RWPE1 (cell line): ENCODE measurements at regions not wholly inside any gene's neighbourhood (a gene's known extent, or its start where the extent isn't known, plus 50 kb on each side); places are given as distances from the start of the nearest gene placed in this dataset.

ENCODE experiments used
- CTCF ChIA-PET: fragments of 350-600 bp; sonication (Branson Sonifier 250); formaldehyde crosslinking; extraction: SDS; loops from one replicate; lab custom pipeline; 2021; lab: Yijun Ruan, JAX
- POLR2A ChIA-PET: fragments of 400-600 bp; formaldehyde crosslinking; extraction: SDS; loops from one replicate; lab custom pipeline; 2020; ENCODE audit warnings: antibody characterized with exemption; ENCODE audit not compliant: low non-redundant PET; lab: Yijun Ruan, JAX
- DNase-seq: peaks from one replicate; pipeline ENCODE4 v3.0.0; 2012; ENCODE audit warnings: low spot score
- H3K27ac ChIP-seq: fragments of 450-650 bp; 2 replicates; pipeline ENCODE4 v1.5.1; 2017
- TF ChIP-seq, protein P1 (sequence below): fragments of 450-650 bp; conservative IDR thresholded peaks from 2 replicates; pipeline ENCODE4 v1.5.1; 2017; ENCODE audit warnings: low read depth, mild to moderate bottlenecking

DNA sequence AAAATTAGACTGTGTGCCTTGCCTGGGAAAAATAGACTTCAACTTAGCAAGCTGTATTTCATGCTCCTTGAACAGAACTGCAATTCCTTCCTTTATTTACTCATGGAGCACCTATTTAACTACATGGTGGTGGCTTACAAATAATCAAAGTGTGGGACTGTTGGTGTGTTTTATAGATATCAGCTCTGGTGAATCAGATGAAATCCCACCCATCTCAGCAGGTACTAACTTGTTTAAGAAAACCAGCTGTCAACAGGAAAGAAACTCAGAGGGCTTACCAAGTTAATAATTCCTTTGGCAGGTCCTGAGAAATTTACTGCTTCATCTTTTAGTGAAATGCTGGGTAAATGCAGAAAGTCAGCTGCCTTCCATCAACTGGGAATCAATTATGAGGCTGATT lies 830.6 kb downstream of the SLC4A3 start:
- POLR2A ChIA-PET = no interaction called here
- CTCF ChIA-PET = no interaction called here

DNA sequence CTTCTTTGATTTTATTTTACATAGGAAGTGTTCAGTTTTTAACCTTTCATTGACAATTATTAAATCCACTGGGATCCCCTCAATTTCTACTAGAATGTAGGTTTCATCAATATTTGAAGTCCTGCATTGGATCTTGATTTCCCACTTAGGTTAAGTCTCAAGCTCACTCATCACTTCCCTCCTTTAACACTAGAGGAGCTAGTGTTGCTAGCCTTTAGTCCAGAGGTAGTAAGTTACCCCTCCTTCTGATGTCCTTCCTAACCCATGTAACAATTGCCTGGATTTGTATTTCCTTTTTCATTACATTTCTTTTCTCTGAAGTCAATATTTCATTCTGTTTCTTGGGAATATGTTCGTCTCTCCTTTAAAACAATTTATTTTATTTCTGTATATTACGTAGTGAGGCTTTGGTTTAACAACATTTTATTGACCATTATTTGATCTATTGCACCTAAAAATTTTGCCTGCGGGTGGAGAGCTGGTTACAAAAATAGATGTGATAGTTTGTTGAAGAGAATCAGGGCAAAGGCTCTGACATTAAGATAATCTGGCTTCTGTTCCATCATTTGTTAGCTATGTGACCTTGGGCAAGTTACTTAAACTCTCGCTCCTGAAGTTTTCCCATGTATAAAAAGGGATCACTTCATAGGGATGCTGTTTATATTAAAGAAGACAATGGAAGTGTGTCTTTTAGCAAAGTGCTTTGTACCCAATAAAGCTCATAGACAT lies 833.0 kb downstream of the SLC4A3 start:
- POLR2A ChIA-PET = no interaction called here
- DNase-seq = peak; percentile 13

More for the DNA sequence above, 830.6 kb downstream of the SLC4A3 start:
- TF ChIP-seq, protein P1, sequence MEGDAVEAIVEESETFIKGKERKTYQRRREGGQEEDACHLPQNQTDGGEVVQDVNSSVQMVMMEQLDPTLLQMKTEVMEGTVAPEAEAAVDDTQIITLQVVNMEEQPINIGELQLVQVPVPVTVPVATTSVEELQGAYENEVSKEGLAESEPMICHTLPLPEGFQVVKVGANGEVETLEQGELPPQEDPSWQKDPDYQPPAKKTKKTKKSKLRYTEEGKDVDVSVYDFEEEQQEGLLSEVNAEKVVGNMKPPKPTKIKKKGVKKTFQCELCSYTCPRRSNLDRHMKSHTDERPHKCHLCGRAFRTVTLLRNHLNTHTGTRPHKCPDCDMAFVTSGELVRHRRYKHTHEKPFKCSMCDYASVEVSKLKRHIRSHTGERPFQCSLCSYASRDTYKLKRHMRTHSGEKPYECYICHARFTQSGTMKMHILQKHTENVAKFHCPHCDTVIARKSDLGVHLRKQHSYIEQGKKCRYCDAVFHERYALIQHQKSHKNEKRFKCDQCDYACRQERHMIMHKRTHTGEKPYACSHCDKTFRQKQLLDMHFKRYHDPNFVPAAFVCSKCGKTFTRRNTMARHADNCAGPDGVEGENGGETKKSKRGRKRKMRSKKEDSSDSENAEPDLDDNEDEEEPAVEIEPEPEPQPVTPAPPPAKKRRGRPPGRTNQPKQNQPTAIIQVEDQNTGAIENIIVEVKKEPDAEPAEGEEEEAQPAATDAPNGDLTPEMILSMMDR = no peak
- no peak for DNase-seq
- H3K27ac ChIP-seq = no peak overlapping the region

DNA sequence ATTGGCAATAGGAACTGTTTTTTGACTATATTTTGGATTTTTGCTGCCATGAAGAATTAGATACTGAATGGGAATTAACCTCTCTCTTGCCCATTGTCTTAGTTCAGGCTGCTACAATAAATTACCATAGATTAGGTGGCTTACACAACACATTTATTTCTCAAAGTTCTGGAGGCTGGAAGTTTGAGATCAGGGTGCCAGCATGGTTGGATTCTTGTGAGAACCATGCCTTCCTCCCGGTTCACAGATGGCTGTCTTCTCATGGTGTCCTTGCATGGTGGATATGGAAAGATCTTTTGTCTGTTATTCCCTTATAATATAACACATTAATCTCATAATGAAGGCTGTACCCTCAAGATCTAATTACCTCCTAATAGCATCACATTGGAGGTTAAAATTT lies 836.4 kb downstream of the SLC4A3 start:
- DNase-seq = no peak
- TF ChIP-seq, protein P1 = no peak
- POLR2A ChIA-PET = no interaction called here
- H3K27ac ChIP-seq = no peak overlapping the region
- CTCF ChIA-PET = interaction anchor here (0.6 kb wide), 1 partner anchor 199 kb away, joined by 3 read pairs; no protein-coding TSS in a partner anchor

More for the DNA sequence above, 833.0 kb downstream of the SLC4A3 start:
- CTCF ChIA-PET = interaction anchor here (0.7 kb wide), 1 partner anchor 1242 kb away, joined by 3 read pairs; no protein-coding TSS in a partner anchor
- TF ChIP-seq, protein P1 = no peak
- H3K27ac ChIP-seq = no peak overlapping the region

DNA sequence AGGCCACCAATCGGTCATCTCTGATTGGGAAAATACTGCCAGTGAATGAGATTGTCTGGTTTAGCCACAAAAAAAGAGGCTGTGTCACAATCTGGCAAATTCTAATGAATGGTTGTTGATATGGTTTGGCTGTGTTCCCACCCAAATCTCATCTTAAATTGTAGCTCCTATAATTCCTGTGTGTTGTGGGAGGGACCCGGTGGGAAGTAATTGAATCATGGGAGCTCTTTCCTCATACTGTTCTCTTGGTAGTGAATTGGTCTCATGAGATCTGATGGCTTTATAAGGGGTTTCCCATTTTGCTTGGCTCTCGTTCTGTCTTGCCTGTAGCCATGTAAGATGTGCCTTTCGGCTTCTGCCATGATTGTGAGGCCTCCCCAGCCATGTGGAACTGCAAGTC lies 838.3 kb downstream of the SLC4A3 start:
- no peak for DNase-seq
- ChIA-PET POLR2A (no interaction called here), CTCF (no interaction called here)
- H3K27ac ChIP-seq = no peak overlapping the region
- TF ChIP-seq, protein P1 = no peak

DNA sequence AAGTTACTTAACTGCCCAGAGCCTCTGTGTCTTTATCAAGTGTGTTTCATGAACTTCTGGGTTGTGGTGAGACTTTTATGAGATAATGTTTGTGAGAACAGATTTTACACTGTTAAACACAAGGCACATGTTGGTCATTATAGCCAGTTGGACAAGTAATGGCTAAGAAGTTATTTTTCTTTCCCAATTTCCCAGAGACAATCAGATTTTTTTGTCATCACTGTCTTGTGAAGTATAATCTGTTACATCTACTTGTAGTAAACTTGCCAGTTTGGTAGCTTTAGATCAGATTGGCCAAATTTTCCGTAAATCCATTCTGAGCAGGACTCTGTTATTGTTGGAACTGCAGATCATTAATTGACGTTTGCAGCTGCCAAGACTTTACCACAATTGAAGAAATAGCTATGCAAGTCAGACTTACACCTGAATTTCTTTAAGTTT lies 838.8 kb downstream of the SLC4A3 start:
- no peak overlapping the region for H3K27ac ChIP-seq
- ChIA-PET POLR2A (no interaction called here), CTCF (no interaction called here)
- TF ChIP-seq, protein P1 = no peak
- no peak for DNase-seq

DNA sequence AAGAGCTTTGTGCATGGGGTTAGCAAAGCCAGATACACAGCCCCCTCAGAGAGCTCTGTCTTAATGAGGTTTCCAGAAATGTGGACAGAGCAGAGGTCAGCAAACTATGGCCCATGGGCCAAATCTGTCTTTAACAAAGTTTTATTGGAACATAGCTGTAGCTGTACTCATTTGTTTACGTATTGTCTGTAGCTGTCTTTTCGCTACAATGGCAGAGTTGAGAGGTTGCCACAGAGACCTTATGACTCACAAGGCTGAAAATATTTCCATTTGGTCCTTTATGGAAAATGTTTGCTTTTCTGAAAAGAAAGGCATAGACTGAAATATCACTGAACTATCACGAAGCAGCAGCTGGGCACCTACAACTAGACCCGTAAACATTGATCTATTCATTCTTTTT lies 841.8 kb downstream of the SLC4A3 start:
- no peak for DNase-seq
- ChIA-PET CTCF (no interaction called here), POLR2A (no interaction called here)
- no peak overlapping the region for H3K27ac ChIP-seq
- TF ChIP-seq, protein P1 = no peak
